Mucosa of rectum (tissue), 2 donors: ENCODE measurements at regions not wholly inside any gene's neighbourhood (a gene's known extent, or its start where the extent isn't known, plus 50 kb on each side); places are given as distances from the start of the nearest gene placed in this dataset.

Experiments used
- H3K27ac ChIP-seq, 2 donors: one replicate each; pipeline ENCODE4 v1.7.0; 2013; ENCODE audit warnings: inconsistent platforms in 2 of 2, low read depth in 2 of 2, low read length in 2 of 2
- H3K27me3 ChIP-seq, 2 donors: one replicate each; pipeline ENCODE4 v1.7.0; 2013; ENCODE audit warnings: low read length in 2 of 2; ENCODE audit not compliant: control insufficient read depth in 2 of 2, insufficient read depth in 2 of 2
- H3K36me3 ChIP-seq, 2 donors: one replicate each; pipeline ENCODE4 v1.7.0; 2013; ENCODE audit warnings: low read length in 2 of 2; ENCODE audit not compliant: control insufficient read depth in 2 of 2, insufficient read depth in 2 of 2
- H3K4me1 ChIP-seq, 2 donors: one replicate each; pipeline ENCODE4 v1.7.0; 2013; ENCODE audit warnings: low read length in 2 of 2, mild to moderate bottlenecking in 1 of 2; ENCODE audit not compliant: control insufficient read depth in 2 of 2, insufficient read depth in 2 of 2
- H3K4me3 ChIP-seq, 2 donors: one replicate each; pipeline ENCODE4 v1.7.0; 2013; ENCODE audit warnings: low read length in 2 of 2
- H3K9ac ChIP-seq, 2 donors: one replicate each; pipeline ENCODE4 v1.7.0; 2013; ENCODE audit warnings: low read length in 2 of 2, low read depth in 1 of 2, mild to moderate bottlenecking in 1 of 2
- H3K9me3 ChIP-seq, 2 donors: one replicate each; pipeline ENCODE4 v1.7.0; 2013; ENCODE audit warnings: low read length in 2 of 2; ENCODE audit not compliant: control insufficient read depth in 2 of 2
- donor health status: healthy.
- donor health status: Normal muscosa, but diverticular disease.

GRCh38 chr1:168881656-168882260, 152.8 kb upstream of the DPT start:
- H3K27me3 ChIP-seq = no peaks in the 10 kb centered on the region
- peaks cover 6 to 7% of the 10 kb centered on the region in 2 donors for H3K4me1 ChIP-seq
- no peaks in the 10 kb centered on the region for H3K36me3 ChIP-seq
- no peak overlapping the region for H3K4me3 ChIP-seq
- H3K9me3 ChIP-seq = no peaks in the 10 kb centered on the region
- H3K9ac ChIP-seq = no peak overlapping the region
- no peak overlapping the region for H3K27ac ChIP-seq

- Histone ChIP-seq H3K4me3 (no peak overlapping the region), H3K9ac (no peak overlapping the region), H3K4me1 (no peaks in the 10 kb centered on the region), H3K36me3 (no peaks in the 10 kb centered on the region), H3K27me3 (no peaks in the 10 kb centered on the region), H3K27ac (no peak overlapping the region), H3K9me3 (no peaks in the 10 kb centered on the region)
These were observed 158.4 kb upstream of the DPT start for GRCh38 chr1:168887381-168887780.

GRCh38 chr1:168888418-168888817, 159.4 kb upstream of the DPT start:
- H3K27ac ChIP-seq = no peak overlapping the region
- no peak overlapping the region for H3K9ac ChIP-seq
- no peaks in the 10 kb centered on the region for H3K9me3 ChIP-seq
- H3K4me1 ChIP-seq = no peaks in the 10 kb centered on the region
- no peaks in the 10 kb centered on the region for H3K27me3 ChIP-seq
- no peak overlapping the region for H3K4me3 ChIP-seq
- no peaks in the 10 kb centered on the region for H3K36me3 ChIP-seq

GRCh38 chr1:168892931-168893330, 163.9 kb upstream of the DPT start:
- Histone ChIP-seq H3K27me3 (no peaks in the 10 kb centered on the region), H3K9me3 (no peaks in the 10 kb centered on the region), H3K4me1 (no peaks in the 10 kb centered on the region), H3K4me3 (no peak overlapping the region), H3K36me3 (no peaks in the 10 kb centered on the region), H3K9ac (no peak overlapping the region), H3K27ac (peak overlapping the region in 1 of 2 donors; percentile 34)

- Histone ChIP-seq H3K9ac (no peak overlapping the region), H3K27ac (no peak overlapping the region), H3K4me3 (no peak overlapping the region), H3K36me3 (no peaks in the 10 kb centered on the region), H3K27me3 (no peaks in the 10 kb centered on the region), H3K4me1 (no peaks in the 10 kb centered on the region), H3K9me3 (no peaks in the 10 kb centered on the region)
These were observed 164.4 kb upstream of the DPT start for GRCh38 chr1:168893359-168893801.

- Histone ChIP-seq H3K27ac (no peak overlapping the region), H3K9me3 (no peaks in the 10 kb centered on the region), H3K27me3 (no peaks in the 10 kb centered on the region)
These were observed 165.4 kb upstream of the DPT start for GRCh38 chr1:168894397-168894903.

GRCh38 chr1:168897249-168897648, 168.2 kb upstream of the DPT start:
- Histone ChIP-seq H3K36me3 (no peaks in the 10 kb centered on the region), H3K27me3 (no peaks in the 10 kb centered on the region), H3K4me1 (no peaks in the 10 kb centered on the region)

More at GRCh38 chr1:168894397-168894903, 165.4 kb upstream of the DPT start:
- H3K36me3 ChIP-seq = no peaks in the 10 kb centered on the region
- H3K4me1 ChIP-seq = no peaks in the 10 kb centered on the region
- no peak overlapping the region for H3K4me3 ChIP-seq
- no peak overlapping the region for H3K9ac ChIP-seq

GRCh38 chr1:168903237-168903830, 174.3 kb upstream of the DPT start:
- Histone ChIP-seq H3K4me1 (peaks cover 11% of the 10 kb centered on the region in 2 donors), H3K27me3 (no peaks in the 10 kb centered on the region), H3K27ac (no peak overlapping the region), H3K9ac (no peak overlapping the region), H3K4me3 (no peak overlapping the region), H3K36me3 (no peaks in the 10 kb centered on the region), H3K9me3 (no peaks in the 10 kb centered on the region)

More at GRCh38 chr1:168897249-168897648, 168.2 kb upstream of the DPT start:
- Histone ChIP-seq H3K4me3 (no peak overlapping the region), H3K9ac (no peak overlapping the region), H3K9me3 (no peaks in the 10 kb centered on the region), H3K27ac (no peak overlapping the region)

GRCh38 chr1:168905633-168906032, 176.6 kb upstream of the DPT start:
- Histone ChIP-seq H3K4me3 (no peak overlapping the region), H3K9ac (no peak overlapping the region), H3K27ac (no peak overlapping the region), H3K4me1 (peaks cover 11% of the 10 kb centered on the region in 2 donors), H3K27me3 (no peaks in the 10 kb centered on the region), H3K9me3 (no peaks in the 10 kb centered on the region), H3K36me3 (no peaks in the 10 kb centered on the region)

GRCh38 chr1:168906367-168906766, 177.4 kb upstream of the DPT start:
- Histone ChIP-seq H3K9ac (no peak overlapping the region), H3K36me3 (no peaks in the 10 kb centered on the region)

More at GRCh38 chr1:168906367-168906766, 177.4 kb upstream of the DPT start:
- Histone ChIP-seq H3K27ac (peak overlapping the region in 1 of 2 donors; percentile 11), H3K9me3 (no peaks in the 10 kb centered on the region), H3K4me1 (peaks cover 11% of the 10 kb centered on the region in 2 donors), H3K4me3 (no peak overlapping the region), H3K27me3 (no peaks in the 10 kb centered on the region)
